K562 (cell line): ENCODE measurements at regions not wholly inside any gene's neighbourhood (a gene's known extent, or its start where the extent isn't known, plus 50 kb on each side); places are given as distances from the start of the nearest gene placed in this dataset.

Experiments used
- ATAC-seq: fragments of 200-7000 bp; cut with Tn5 transposase; 3 replicates; pipeline ENCODE4 v1.9.1; 2020; ENCODE audit warnings: moderate library complexity
- BruUV-seq: library from RNA; stranded (reverse); fragments of 400-500 nt; replicated peaks from 2 replicates; lab custom pipeline; 2021; lab: Mats Ljungman, UMichigan
- CTCF ChIA-PET: fragments of 300-600 bp; formaldehyde crosslinking; extraction: SDS; loops from one replicate; lab custom pipeline; 2021; ENCODE audit warnings: low intra/inter-chr PET ratio; lab: Yijun Ruan, JAX
- POLR2A ChIA-PET: fragments of 300-600, 350-650 bp; sonication (Branson Sonifier 250); formaldehyde crosslinking; extraction: SDS; loops from one replicate; lab custom pipeline; 2021; ENCODE audit warnings: antibody characterized with exemption, inconsistent platforms; lab: Yijun Ruan, JAX
- DNase-seq, 4 experiments: peaks; one replicate each; pipeline versions ENCODE4 v3.0.0 to v3.0.0-alpha.2; 2011 to 2018; ENCODE audit warnings: low spot score in 3 of 4, mixed read lengths in 3 of 4; ENCODE audit errors: extremely low read depth in 1 of 4
- FAIRE-seq: peaks from 2 replicates; lab custom pipeline; 2011; peaks lifted over from hg19 to GRCh38; lab: Jason Lieb, UNC
- H2AFZ ChIP-seq: 2 replicates; pipeline ENCODE4 v1.6.0; 2011; ENCODE audit warnings: low read depth, low read length, control low read depth, inconsistent platforms
- H3K27ac ChIP-seq: fragments of 200-600 bp; 3 replicates; pipeline ENCODE4 v1.8.0; 2011; ENCODE audit warnings: low read depth, mild to moderate bottlenecking, control low read depth, inconsistent platforms, low read length, moderate library complexity, mixed read lengths; ENCODE audit errors: extremely low read depth
- H3K27me3 ChIP-seq, 2 experiments: fragments of 300-600 bp in 1 of 2; 2 replicates in 1 of 2; 3 replicates in 1 of 2; pipeline versions ENCODE4 v1.6.0 to v1.8.0; 2011; ENCODE audit warnings: inconsistent platforms in 2 of 2, low read length in 2 of 2, mild to moderate bottlenecking in 1 of 2, mixed read lengths in 1 of 2, moderate library complexity in 1 of 2; ENCODE audit not compliant: control insufficient read depth in 2 of 2, insufficient read depth in 2 of 2
- H3K36me3 ChIP-seq: fragments of 300-600 bp; 3 replicates; pipeline ENCODE4 v1.8.0; 2011; ENCODE audit warnings: mild to moderate bottlenecking, low read length, inconsistent platforms; ENCODE audit not compliant: control insufficient read depth, insufficient read depth
- H3K4me1 ChIP-seq, 2 experiments: fragments of 200-600 bp in 1 of 2; replicated peaks in 1 of 2; 2 replicates in 1 of 2; 3 replicates in 1 of 2; pipeline versions ENCODE4 v1.5.1 to v1.8.0; 2011; ENCODE audit warnings: inconsistent platforms in 2 of 2, low read length in 2 of 2, mild to moderate bottlenecking in 1 of 2, mixed read lengths in 1 of 2, moderate library complexity in 1 of 2; ENCODE audit not compliant: control insufficient read depth in 2 of 2, insufficient read depth in 2 of 2
- H3K4me2 ChIP-seq: 2 replicates; pipeline ENCODE4 v1.6.1; 2011; ENCODE audit warnings: low read length, control low read depth, inconsistent platforms, mixed read lengths; ENCODE audit not compliant: insufficient read depth
- H3K4me3 ChIP-seq: fragments of 200-600 bp; sonication (generic), shearing (Covaris generic); 2 replicates; pipeline ENCODE4 v1.5.1; 2016; ENCODE audit warnings: control low read depth, inconsistent platforms
- H3K79me2 ChIP-seq: fragments of 200-600 bp; 3 replicates; pipeline ENCODE4 v1.8.0; 2011; ENCODE audit warnings: low read length, inconsistent platforms; ENCODE audit not compliant: control insufficient read depth, insufficient read depth
- H3K9ac ChIP-seq, 2 experiments: 2 replicates each; pipeline versions ENCODE4 v1.6.0 to v1.6.1; 2011; ENCODE audit warnings: low read depth in 2 of 2, low read length in 2 of 2, control low read depth in 1 of 2, inconsistent platforms in 1 of 2, mild to moderate bottlenecking in 1 of 2, mixed read lengths in 1 of 2; ENCODE audit not compliant: insufficient read depth in 1 of 2
- H3K9me1 ChIP-seq: one replicate; pipeline ENCODE4 v1.6.0; 2011; ENCODE audit warnings: inconsistent platforms, mild to moderate bottlenecking, low read length, moderate library complexity; ENCODE audit not compliant: control insufficient read depth, insufficient read depth
- H3K9me3 ChIP-seq: replicated peaks from 2 replicates; pipeline ENCODE4 v1.5.1; 2011; ENCODE audit warnings: low read depth, low read length, inconsistent platforms; ENCODE audit not compliant: control insufficient read depth, insufficient read depth
- H4K20me1 ChIP-seq: replicated peaks from 2 replicates; pipeline ENCODE4 v1.6.1; 2011; ENCODE audit warnings: low read length, inconsistent platforms, mixed read lengths; ENCODE audit not compliant: control insufficient read depth, insufficient read depth
- ATF6 ChIP-seq: sonication (generic); formaldehyde crosslinking; IDR thresholded peaks from 2 replicates; pipeline ENCODE4 v1.4.0; 2020; ENCODE audit warnings: mild to moderate bottlenecking, missing genetic modification reagents
- BDP1 ChIP-seq: IDR thresholded peaks from 3 replicates; pipeline ENCODE4 v1.6.1; 2011; ENCODE audit not compliant: insufficient read length, insufficient read depth
- CCAR2 ChIP-seq: fragments of 200-400 bp; formaldehyde crosslinking; IDR thresholded peaks from 2 replicates; pipeline ENCODE4 v1.6.1; 2017; ENCODE audit warnings: mild to moderate bottlenecking, low read depth, low read length
- CTBP1 ChIP-seq: fragments of 450-650 bp; IDR thresholded peaks from 2 replicates; pipeline ENCODE4 v1.6.1; 2016; ENCODE audit warnings: borderline replicate concordance
- KLF13 ChIP-seq: fragments of 450-650 bp; IDR thresholded peaks from 2 replicates; pipeline ENCODE4 v1.6.1; 2016; ENCODE audit warnings: missing genetic modification characterization, low read depth, mild to moderate bottlenecking, missing compliant biosample characterization, moderate library complexity, borderline replicate concordance
- PYGO2 ChIP-seq: fragments of 450-650 bp; IDR thresholded peaks from 2 replicates; pipeline ENCODE4 v1.6.1; 2016; ENCODE audit warnings: mild to moderate bottlenecking, missing genetic modification characterization, moderate library complexity, missing compliant biosample characterization
- RBM15 ChIP-seq: fragments of 200-400 bp; formaldehyde crosslinking; IDR thresholded peaks from 2 replicates; pipeline ENCODE4 v1.6.1; 2018; ENCODE audit warnings: mild to moderate bottlenecking, low read length, moderate library complexity; ENCODE audit not compliant: insufficient read depth
- SIN3A ChIP-seq, 2 experiments: fragments of 150-350 bp in 1 of 2; IDR thresholded peaks; 2 replicates each; pipeline ENCODE4 v1.6.1; 2011 to 2016; ENCODE audit warnings: borderline replicate concordance in 2 of 2, low read depth in 2 of 2, low read length in 2 of 2, mild to moderate bottlenecking in 2 of 2, moderate library complexity in 2 of 2; ENCODE audit not compliant: control insufficient read depth in 1 of 2
- ZNF217 ChIP-seq: sonication (generic); formaldehyde crosslinking; IDR thresholded peaks from 2 replicates; pipeline ENCODE4 v1.8.0; 2022; ENCODE audit warnings: mild to moderate bottlenecking, missing genetic modification reagents
- ZNF407 ChIP-seq: fragments of 450-650 bp; IDR thresholded peaks from 2 replicates; pipeline ENCODE4 v1.6.1; 2016; ENCODE audit warnings: low read depth
- WGBS: fragments of 100-300 bp; shearing (Covaris generic); methylation state at CpG from one replicate; pipeline ENCODE4 v1.1.6; 2016; ENCODE audit warnings: low coverage, mixed read lengths; ENCODE audit not compliant: insufficient coverage; ENCODE audit errors: missing lambda C conversion rate; 5-methylcytosine and 5-hydroxymethylcytosine counted together
- in situ Hi-C: fragments of 300-500 bp; cut with MboI; formaldehyde crosslinking; loops from 4 replicates; pipeline ENCODE4 v1.15.0; 2018; ENCODE audit warnings: inconsistent platforms, mixed read lengths
- intact Hi-C: fragments of 100-400 bp; cut with micrococcal nuclease; formaldehyde crosslinking; loops from 2 replicates; pipeline ENCODE4 v1.14.2; 2022

- no peak for TF ChIP-seq PYGO2 (tag)
Observed at GRCh38 chr2:64888591-64889309, 100.4 kb upstream of the SLC1A4 start (continued).

- Histone ChIP-seq H3K4me1 (no peaks in the 10 kb centered on the region), H3K4me2 (no peak overlapping the region), H3K27ac (no peak overlapping the region), H4K20me1 (no peaks in the 10 kb centered on the region), H3K79me2 (no peaks in the 10 kb centered on the region), H3K4me3 (no peak overlapping the region), H3K27me3 (peaks cover 0 to 13% of the 10 kb centered on the region in 2 experiments; a peak in 3 of 5 replicates), H3K9me1 (no peaks in the 10 kb centered on the region), H2AFZ (no peak overlapping the region), H3K36me3 (no peaks in the 10 kb centered on the region), H3K9me3 (peaks cover 9% of the 10 kb centered on the region), H3K9ac (no peak overlapping the region)
- DNase-seq (no peak), ATAC-seq (no peak), FAIRE-seq (no peak)
- intact Hi-C loops: no loop called here
- BruUV-seq: no TSS peak
- ChIA-PET POLR2A (no interaction called here), CTCF (no interaction called here)
- in situ Hi-C loops: loop anchor here (10.0 kb wide), 1 partner anchor 825 kb away; no protein-coding TSS in a partner anchor
- 3% methylated on average over 4 of the region's 4 CpGs for WGBS
- TF ChIP-seq SIN3A (IDR thresholded peaks at IDR 0.05; ENCODE audit: borderline replicate concordance in 2 of 2, control insufficient read depth in 1 of 2, low read depth in 2 of 2, low read length in 2 of 2) (no peak), CTBP1 (no peak), KLF13 (tag) (no peak), ZNF407 (no peak), ZNF217 (no peak), BDP1 (no peak), ATF6 (CRISPR knock-in tag) (no peak), RBM15 (no peak), CCAR2 (no peak)
Observed at GRCh38 chr2:64889803-64890202, 99.4 kb upstream of the SLC1A4 start.
